GM18499 (cell line): ENCODE measurements at regions not wholly inside any gene's neighbourhood (a gene's known extent, or its start where the extent isn't known, plus 50 kb on each side); places are given as distances from the start of the nearest gene placed in this dataset.
"Not testable (repeated sequence)": the region's sequence is repeated elsewhere in the genome, so short reads cannot be mapped to it uniquely, and the experiment has no call there.

Source experiments
- ATAC-seq: cut with Tn5 transposase; IDR thresholded peaks from one replicate; pipeline ENCODE4 v1.9.1; 2021; ENCODE audit warnings: moderate number of reproducible peaks; ENCODE audit not compliant: insufficient read depth, unreplicated experiment

DNA sequence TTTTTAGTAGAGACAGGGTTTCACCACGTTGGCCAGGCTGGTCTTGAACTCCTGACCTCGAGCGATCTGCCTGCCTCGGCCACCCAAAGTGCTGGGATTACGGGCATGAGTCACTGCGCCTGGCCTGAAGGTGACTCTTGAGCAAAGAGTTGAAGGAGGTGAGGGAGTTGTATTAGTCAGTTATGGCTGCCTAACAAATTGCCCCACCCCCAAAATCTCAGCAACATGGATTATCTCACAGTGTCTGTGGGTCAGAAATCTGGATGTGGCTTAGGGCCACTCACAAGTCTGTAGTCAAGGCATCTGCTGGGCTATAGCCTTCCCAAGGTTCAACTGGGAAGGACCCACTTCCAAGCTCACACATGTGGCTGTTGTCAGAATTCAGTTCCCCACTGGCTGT lies 52.8 kb upstream of the ADGRE5 start:
- no peak for ATAC-seq

- not testable (repeated sequence) for ATAC-seq
Measured at GRCh38 chr19:14327061-14327460, 54.2 kb upstream of the ADGRE5 start.

GRCh38 chr19:14325863-14326262 lies 55.4 kb upstream of the ADGRE5 start:
- ATAC-seq = no peak

- no peak for ATAC-seq
Measured at GRCh38 chr19:14325134-14325533, 56.1 kb upstream of the ADGRE5 start.

DNA sequence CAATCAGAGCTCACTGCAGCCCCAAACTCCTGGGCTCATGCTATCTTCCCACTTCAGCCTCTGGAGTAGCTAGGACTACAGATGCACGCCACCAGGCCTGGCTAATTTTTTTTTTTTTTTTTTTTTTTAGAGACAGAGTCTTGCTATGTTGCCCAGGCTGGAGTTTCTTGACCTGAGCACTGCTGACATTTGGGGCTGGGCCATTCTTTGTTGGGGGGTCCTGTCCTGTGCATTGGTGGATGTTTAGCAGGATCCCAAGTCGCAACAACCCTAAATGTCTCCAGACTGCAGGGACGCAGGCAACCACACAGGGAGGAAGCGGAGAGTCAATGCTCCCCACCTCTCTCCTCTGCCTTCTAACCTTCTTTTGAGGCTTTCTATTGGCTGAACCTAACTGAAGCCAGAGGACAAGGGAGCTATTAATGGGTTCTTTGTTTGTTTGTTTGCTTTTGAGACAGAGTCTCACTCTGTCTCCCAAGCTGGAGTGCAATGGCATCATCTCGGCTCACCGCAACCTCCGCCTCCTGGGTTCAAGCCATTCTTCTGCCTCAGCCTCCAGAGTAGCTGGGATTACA lies 58.3 kb upstream of the ADGRE5 start:
- ATAC-seq = no peak

DNA sequence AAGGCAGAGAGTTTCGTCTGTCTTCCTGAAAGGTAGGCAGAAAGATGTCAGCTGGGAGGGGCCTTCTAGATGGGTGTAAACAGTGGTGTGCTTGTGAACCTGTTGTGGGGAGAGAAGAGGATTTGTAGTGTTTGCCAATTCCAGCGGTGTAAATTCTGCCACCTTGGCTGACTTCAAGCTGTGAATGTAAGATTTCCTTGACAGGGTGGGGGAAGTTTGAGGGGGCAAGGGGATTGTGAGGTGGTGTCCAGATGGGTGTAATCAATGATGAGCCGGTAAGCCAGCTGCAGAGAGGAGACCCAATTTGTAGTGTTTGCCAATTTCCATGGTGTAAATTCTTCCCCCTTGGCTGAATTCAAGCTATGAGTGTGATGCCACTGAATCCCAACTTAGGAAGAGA lies 61.0 kb upstream of the ADGRE5 start:
- ATAC-seq = no peak

DNA sequence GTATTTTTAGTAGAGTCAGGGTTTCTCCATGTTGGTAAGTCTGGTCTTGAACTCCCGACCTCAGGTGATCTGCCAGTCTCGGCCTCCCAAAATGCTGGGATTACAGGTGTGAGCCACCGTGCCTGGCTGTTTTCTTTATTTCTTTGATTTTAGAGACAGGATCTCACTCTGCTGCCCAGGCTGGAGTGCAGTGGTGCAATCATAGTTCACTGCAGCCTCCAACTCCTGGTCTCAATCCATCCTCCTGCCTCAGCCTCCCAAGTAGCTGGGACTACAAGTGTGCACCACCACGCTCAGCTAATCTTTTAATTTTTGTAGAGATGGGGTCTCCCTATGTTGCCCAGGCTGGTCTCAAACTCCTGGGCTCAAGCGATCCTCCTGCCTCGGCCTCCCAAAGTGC lies 61.5 kb upstream of the ADGRE5 start:
- ATAC-seq = not testable (repeated sequence)

DNA sequence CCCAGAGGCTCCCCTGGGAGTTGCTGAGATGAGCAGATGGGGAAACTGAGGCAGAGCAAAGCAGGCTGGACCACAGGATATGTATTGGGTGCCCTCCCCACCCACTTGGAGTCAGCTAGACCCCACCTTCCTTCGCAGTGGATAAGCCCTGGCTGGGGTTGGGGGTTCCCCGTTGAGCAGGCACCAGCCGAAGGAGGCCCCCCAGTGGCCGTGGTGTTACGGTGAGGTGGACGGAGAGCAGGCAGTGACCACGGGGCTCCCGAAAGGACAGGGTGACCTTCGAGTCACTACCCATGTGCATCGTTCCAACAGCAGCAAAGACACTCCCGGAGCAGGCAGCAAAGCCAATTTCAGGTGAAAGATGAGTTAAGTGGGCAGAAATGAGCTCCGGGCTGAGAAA lies 62.4 kb upstream of the ADGRE5 start:
- ATAC-seq = no peak

DNA sequence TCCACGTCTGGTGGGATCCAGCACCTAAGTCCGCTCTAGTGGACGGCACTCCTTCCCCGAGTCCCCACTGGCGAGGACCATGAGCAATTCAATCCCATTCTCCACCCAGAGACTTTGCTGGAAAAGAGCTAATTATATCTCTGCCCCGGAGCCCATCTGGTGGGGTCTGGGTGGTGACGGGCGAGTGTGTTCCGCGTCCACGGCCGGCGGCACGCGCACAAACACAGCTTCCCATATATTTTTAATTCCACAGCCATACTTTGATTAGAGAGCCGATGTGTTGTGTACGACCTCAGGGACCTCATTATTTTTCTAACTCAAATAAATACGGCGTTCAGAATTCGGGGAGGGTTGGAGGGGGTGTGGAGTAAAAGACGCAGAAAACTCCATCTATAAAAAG lies 64.1 kb upstream of the ADGRE5 start:
- ATAC-seq = no peak

DNA sequence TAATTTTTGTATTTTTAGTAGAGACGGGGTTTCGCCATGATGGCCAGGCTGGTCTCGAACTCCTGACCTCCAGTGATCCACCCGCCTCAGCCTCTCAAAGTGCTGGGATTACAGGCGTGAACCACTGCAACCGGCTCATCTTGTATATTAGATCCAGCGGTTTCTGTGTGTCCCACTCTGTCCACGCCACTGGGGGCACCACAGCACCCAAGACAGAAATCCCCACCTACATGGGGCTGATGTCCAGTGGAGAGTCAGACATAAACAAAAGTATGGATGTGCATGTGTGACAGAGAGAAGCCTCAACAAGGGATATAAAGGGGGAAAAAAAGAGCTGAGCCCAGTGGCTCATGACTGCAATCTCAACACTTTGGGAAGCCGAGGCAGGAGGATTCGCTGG lies 65.8 kb upstream of the ADGRE5 start:
- ATAC-seq = no peak

DNA sequence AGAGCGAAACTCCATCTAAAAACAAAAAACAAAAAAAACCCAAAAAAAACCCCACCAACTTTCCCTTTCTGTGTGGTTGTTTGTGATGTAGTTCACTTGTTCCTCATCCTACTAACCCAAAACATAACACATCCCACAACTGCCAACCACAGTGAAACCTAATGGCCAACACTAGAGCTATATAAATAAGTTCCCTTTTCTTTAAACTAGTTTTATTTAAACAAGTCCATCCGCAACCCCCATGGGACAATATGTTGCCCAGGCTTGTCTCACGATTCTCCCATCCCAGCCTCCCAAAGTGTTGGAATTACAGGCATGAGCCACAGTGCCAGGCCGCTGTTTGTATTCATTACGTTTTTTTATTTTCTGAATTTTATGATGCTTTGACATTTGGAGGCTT lies 71.2 kb upstream of the ADGRE5 start:
- no peak for ATAC-seq

DNA sequence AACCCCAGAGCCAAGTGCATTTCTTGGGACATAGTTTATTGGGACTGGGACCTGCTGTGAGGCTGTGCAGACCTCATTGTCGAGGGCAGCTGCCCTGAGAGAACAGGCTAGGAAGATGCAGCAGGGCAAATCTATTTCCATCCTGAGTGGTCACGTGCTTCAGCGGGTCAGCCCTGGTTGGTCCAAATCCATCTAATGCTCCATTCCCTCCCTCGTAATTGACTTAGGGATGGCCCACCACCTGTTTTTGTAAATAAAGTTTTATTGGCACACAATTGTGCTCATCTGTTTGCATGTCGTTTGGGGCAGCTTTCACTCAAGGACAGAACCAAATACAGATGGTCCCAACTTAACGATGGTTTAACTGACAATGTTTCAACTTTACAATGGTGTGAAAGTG lies 75.5 kb upstream of the ADGRE5 start:
- no peak for ATAC-seq

DNA sequence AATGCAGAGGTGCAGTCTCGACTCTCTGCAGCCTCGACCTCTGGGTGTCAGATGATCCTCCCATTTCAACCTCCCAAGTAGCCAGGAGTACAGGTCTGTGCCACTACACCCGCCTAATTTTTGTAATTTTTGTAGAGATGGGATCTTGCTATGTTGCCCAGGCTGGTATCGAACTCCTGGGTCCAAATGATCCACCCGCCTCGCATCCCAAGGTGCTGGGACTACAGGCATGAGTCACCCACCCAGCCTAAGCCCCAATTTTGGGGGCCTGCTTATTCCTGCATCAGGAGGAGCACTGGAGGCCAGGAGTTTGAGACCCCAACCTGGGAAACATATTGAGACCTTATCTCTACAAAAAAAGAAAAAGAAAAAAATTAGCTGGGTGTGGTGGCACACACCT lies 80.1 kb upstream of the ADGRE5 start:
- ATAC-seq = no peak

- ATAC-seq = no peak
Measured at GRCh38 chr19:14300303-14300702, 80.9 kb upstream of the ADGRE5 start.

DNA sequence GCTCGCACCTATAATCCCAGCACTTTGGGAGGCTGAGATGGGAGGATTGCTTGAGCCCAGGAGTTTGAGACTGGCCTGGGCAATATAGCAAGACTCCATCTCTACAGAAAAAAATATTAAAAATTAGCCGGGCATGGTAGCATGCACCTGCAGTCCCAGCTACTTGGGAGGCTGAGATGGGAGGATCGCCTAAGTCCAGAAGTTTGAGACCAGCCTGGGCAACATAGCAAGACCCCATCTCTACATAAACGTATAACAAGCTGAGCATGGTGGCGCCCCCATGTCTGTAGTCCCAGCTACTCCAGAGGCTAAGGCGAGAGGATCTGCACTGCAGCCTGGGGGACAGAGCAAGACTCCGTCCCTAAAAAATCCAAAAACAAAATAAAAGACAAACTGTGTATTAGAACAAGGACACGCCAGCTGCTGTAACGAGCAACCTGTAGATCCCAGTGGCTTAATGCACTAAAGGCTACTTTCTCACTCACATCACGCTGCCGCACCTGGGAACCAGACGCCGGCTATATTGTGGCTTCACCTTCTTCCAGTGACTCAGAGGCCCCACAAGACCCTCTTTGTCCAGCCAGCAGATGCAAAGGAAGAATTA lies 81.9 kb upstream of the ADGRE5 start:
- ATAC-seq = not testable (repeated sequence)

- not testable (repeated sequence) for ATAC-seq
Measured at GRCh38 chr19:14297883-14298576, 83.2 kb upstream of the ADGRE5 start.

- ATAC-seq = not testable (repeated sequence)
Measured at GRCh38 chr19:14294974-14295373, 86.3 kb upstream of the ADGRE5 start.

GRCh38 chr19:14293816-14294170 lies 87.5 kb upstream of the ADGRE5 start:
- ATAC-seq = not testable (repeated sequence)

GRCh38 chr19:14293101-14293815 lies 87.3 kb upstream of the ADGRL1 start:
- not testable (repeated sequence) for ATAC-seq

DNA sequence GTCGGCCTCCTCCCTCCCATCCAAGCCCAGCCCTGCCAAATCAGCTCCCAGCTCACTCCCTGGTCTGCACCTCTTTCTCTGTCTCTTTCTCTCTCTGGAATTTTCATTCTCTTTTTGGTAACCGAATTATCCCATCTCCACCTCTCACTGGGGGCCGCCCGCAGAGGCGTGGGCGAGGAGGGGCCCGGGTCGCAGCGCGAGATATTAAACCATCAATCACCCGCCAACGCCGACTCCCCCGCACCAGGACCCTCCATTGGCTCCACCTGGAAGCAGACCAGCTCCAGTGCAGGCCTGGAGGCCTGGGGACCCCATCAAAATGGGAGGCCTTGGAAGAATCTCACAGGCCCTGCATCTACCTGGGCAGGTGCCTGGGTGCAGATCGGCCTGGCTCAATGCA lies 83.8 kb upstream of the ADGRL1 start:
- not testable (repeated sequence) for ATAC-seq

GRCh38 chr19:14287837-14288236 lies 81.9 kb upstream of the ADGRL1 start:
- ATAC-seq = not testable (repeated sequence)
